Breast epithelium (tissue), 4 donors: ENCODE measurements at regions not wholly inside any gene's neighbourhood (a gene's known extent, or its start where the extent isn't known, plus 50 kb on each side); places are given as distances from the start of the nearest gene placed in this dataset.

ENCODE experiments used
- DNase-seq, 2 donors: peaks; one replicate each; pipeline ENCODE4 v3.0.0-alpha.2; 2019; ENCODE audit warnings: low spot score in 2 of 2
- H3K27ac ChIP-seq, 2 donors: fragments of 200-600 bp; sonication (generic) in 1 of 2; one replicate each; pipeline ENCODE4 v1.5.1; 2016 to 2019; ENCODE audit warnings: mild to moderate bottlenecking in 1 of 2
- H3K27me3 ChIP-seq, 2 donors: fragments of 200-600 bp; sonication (generic) in 1 of 2; one replicate each; pipeline versions ENCODE4 v1.5.1 to v1.6.0; 2017 to 2019; ENCODE audit warnings: control low read depth in 1 of 2, mild to moderate bottlenecking in 1 of 2
- H3K36me3 ChIP-seq: fragments of 200-600 bp; one replicate; pipeline ENCODE4 v1.5.1; 2019
- H3K4me1 ChIP-seq, 2 donors: fragments of 200-600 bp; sonication (generic); one replicate each; pipeline ENCODE4 v1.5.1; 2016 to 2019; ENCODE audit warnings: control low read depth in 1 of 2
- H3K4me3 ChIP-seq, 3 donors: fragments of 200-600 bp; sonication (generic); 1 replicate in 2 of 3; 2 replicates in 1 of 3; pipeline ENCODE4 v1.5.1; 2016 to 2019; ENCODE audit warnings: mild to moderate bottlenecking in 3 of 3, moderate library complexity in 2 of 3
- H3K9me3 ChIP-seq, 2 donors: fragments of 200-600 bp; sonication (generic) in 1 of 2; one replicate each; pipeline ENCODE4 v1.5.1; 2016 to 2019; ENCODE audit warnings: control low read depth in 1 of 2
- POLR2A ChIP-seq: fragments of 450-650 bp; IDR thresholded peaks from one replicate; pipeline ENCODE4 v1.6.1; 2016; ENCODE audit warnings: antibody characterized with exemption, mild to moderate bottlenecking, moderate library complexity
- POLR2AphosphoS5 ChIP-seq, 3 donors: sonication (generic); formaldehyde crosslinking; IDR thresholded peaks; one replicate each; pipeline ENCODE4 v1.6.1; 2017; ENCODE audit warnings: antibody characterized with exemption in 3 of 3
- intact Hi-C: fragments of 100-400 bp; cut with DNase I; formaldehyde crosslinking; loops from one replicate; pipeline ENCODE4 v1.15.1; 2023; ENCODE audit warnings: low total_unique reads
- TF ChIP-seq, protein P1 (sequence below), 3 donors: fragments of 450-650 bp; IDR thresholded peaks; one replicate each; pipeline ENCODE4 v1.5.1; 2016 to 2017; ENCODE audit warnings: antibody characterized with exemption in 3 of 3, mild to moderate bottlenecking in 3 of 3, moderate library complexity in 3 of 3

GRCh38 chr18:43656547-43656946 is 379.3 kb upstream of the SYT4 start:
- H3K9me3 ChIP-seq: peaks cover 0 to 4% of the 10 kb centered on the region in 2 donors
- no peak overlapping the region for H3K4me3 ChIP-seq
- intact Hi-C loops: no loop called here
- H3K27me3 ChIP-seq: no peaks in the 10 kb centered on the region
- no peak for DNase-seq
- no peaks in the 10 kb centered on the region for H3K4me1 ChIP-seq
- no peaks in the 10 kb centered on the region for H3K36me3 ChIP-seq
- no peak overlapping the region for H3K27ac ChIP-seq
- no peak for TF ChIP-seq POLR2AphosphoS5 (IDR thresholded peaks at IDR 0.05)
- TF ChIP-seq, protein P1, sequence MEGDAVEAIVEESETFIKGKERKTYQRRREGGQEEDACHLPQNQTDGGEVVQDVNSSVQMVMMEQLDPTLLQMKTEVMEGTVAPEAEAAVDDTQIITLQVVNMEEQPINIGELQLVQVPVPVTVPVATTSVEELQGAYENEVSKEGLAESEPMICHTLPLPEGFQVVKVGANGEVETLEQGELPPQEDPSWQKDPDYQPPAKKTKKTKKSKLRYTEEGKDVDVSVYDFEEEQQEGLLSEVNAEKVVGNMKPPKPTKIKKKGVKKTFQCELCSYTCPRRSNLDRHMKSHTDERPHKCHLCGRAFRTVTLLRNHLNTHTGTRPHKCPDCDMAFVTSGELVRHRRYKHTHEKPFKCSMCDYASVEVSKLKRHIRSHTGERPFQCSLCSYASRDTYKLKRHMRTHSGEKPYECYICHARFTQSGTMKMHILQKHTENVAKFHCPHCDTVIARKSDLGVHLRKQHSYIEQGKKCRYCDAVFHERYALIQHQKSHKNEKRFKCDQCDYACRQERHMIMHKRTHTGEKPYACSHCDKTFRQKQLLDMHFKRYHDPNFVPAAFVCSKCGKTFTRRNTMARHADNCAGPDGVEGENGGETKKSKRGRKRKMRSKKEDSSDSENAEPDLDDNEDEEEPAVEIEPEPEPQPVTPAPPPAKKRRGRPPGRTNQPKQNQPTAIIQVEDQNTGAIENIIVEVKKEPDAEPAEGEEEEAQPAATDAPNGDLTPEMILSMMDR (IDR thresholded peaks at IDR 0.05): no peak
- no peak for TF ChIP-seq POLR2A

GRCh38 chr18:43661570-43661969 is 384.3 kb upstream of the SYT4 start:
- Histone ChIP-seq H3K9me3 (no peaks in the 10 kb centered on the region), H3K36me3 (no peaks in the 10 kb centered on the region), H3K4me3 (no peak overlapping the region), H3K4me1 (no peaks in the 10 kb centered on the region), H3K27ac (no peak overlapping the region), H3K27me3 (no peaks in the 10 kb centered on the region)
- intact Hi-C loops: no loop called here
- TF ChIP-seq, protein P1 (IDR thresholded peaks at IDR 0.05): peak in 1 of 3 donors; percentile 16
- no peak for TF ChIP-seq POLR2AphosphoS5 (IDR thresholded peaks at IDR 0.05)
- DNase-seq: no peak

DNA sequence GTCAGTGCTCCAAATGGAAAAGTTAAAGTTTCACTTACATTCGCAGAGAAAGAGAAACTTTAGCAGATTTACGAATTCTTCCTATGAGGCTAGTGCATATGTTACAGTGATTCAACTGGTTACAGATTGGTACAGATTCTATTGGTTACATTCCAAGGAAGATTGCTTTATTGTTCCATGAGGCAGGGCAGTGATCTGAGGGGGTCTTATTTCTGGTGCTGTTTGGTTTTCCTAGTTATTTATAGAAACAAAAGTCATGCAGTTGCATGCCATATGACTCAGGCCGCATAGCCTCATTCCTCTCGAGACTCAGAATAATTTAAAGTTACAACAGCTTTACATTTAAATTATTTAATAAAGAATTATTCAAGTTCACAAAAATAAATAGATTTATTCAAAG is 385.4 kb upstream of the SYT4 start:
- intact Hi-C loops: no loop called here
- TF ChIP-seq, protein P1 (IDR thresholded peaks at IDR 0.05): no peak
- TF ChIP-seq POLR2A (no peak), POLR2AphosphoS5 (IDR thresholded peaks at IDR 0.05) (no peak)
- no peak overlapping the region for H3K4me3 ChIP-seq
- H3K9me3 ChIP-seq: no peaks in the 10 kb centered on the region
- DNase-seq: no peak
- H3K27ac ChIP-seq: no peak overlapping the region
- no peaks in the 10 kb centered on the region for H3K4me1 ChIP-seq
- H3K27me3 ChIP-seq: no peaks in the 10 kb centered on the region
- H3K36me3 ChIP-seq: no peaks in the 10 kb centered on the region

- DNase-seq: no peak
- TF ChIP-seq POLR2AphosphoS5 (IDR thresholded peaks at IDR 0.05) (no peak), POLR2A (no peak)
- intact Hi-C loops: no loop called here
- Histone ChIP-seq H3K4me3 (no peak overlapping the region), H3K4me1 (no peaks in the 10 kb centered on the region), H3K36me3 (no peaks in the 10 kb centered on the region), H3K27ac (no peak overlapping the region), H3K27me3 (no peaks in the 10 kb centered on the region), H3K9me3 (no peaks in the 10 kb centered on the region)
Measured at GRCh38 chr18:43663159-43663558, 385.9 kb upstream of the SYT4 start.

GRCh38 chr18:43664487-43665008 is 387.3 kb upstream of the SYT4 start:
- TF ChIP-seq POLR2A: no peak
- TF ChIP-seq, protein P1 (IDR thresholded peaks at IDR 0.05): no peak
- TF ChIP-seq POLR2AphosphoS5 (IDR thresholded peaks at IDR 0.05): no peak
- H3K36me3 ChIP-seq: no peaks in the 10 kb centered on the region
- H3K27me3 ChIP-seq: no peaks in the 10 kb centered on the region
- intact Hi-C loops: no loop called here
- no peaks in the 10 kb centered on the region for H3K4me1 ChIP-seq
- no peaks in the 10 kb centered on the region for H3K9me3 ChIP-seq
- H3K4me3 ChIP-seq: no peak overlapping the region
- DNase-seq: no peak
- H3K27ac ChIP-seq: no peak overlapping the region
